Endothelial cell of umbilical vein (primary cell): ENCODE measurements at regions not wholly inside any gene's neighbourhood (a gene's known extent, or its start where the extent isn't known, plus 50 kb on each side); places are given as distances from the start of the nearest gene placed in this dataset.

Experiments
- BruUV-seq: library from RNA; stranded (reverse); fragments of 400-500 nt; replicated peaks from 2 replicates; lab custom pipeline; 2021; lab: Mats Ljungman, UMichigan
- CTCF ChIA-PET: fragments of 300-600, 350-600 bp; sonication (Branson Sonifier 250); formaldehyde crosslinking; loops from one replicate; lab custom pipeline; 2021; ENCODE audit warnings: antibody characterized with exemption, inconsistent platforms; lab: Charles Lee
- POLR2A ChIA-PET: fragments of 300-600, 350-600 bp; sonication (Branson Sonifier 250); formaldehyde crosslinking; loops from one replicate; lab custom pipeline; 2021; ENCODE audit warnings: antibody characterized with exemption, inconsistent platforms; lab: Charles Lee
- DNase-seq: peaks from one replicate; pipeline ENCODE4 v3.0.0-alpha.2; 2011; ENCODE audit warnings: low read depth, low spot score
- FAIRE-seq: peaks from 2 replicates; lab custom pipeline; 2011; peaks lifted over from hg19 to GRCh38; lab: Jason Lieb, UNC
- H2AFZ ChIP-seq: 2 replicates; pipeline ENCODE4 v1.6.0; 2012; ENCODE audit warnings: low read depth, low read length, control low read depth, inconsistent platforms
- H3K27ac ChIP-seq: 2 replicates; pipeline ENCODE4 v1.5.1; 2011; ENCODE audit warnings: low read depth, mild to moderate bottlenecking, control low read depth, low read length, moderate library complexity; ENCODE audit not compliant: insufficient read depth
- H3K27me3 ChIP-seq, 2 experiments: 2 replicates each; pipeline versions ENCODE4 v1.6.0 to v1.6.1; 2011; ENCODE audit warnings: low read length in 2 of 2, mixed read lengths in 1 of 2; ENCODE audit not compliant: control insufficient read depth in 2 of 2, insufficient read depth in 2 of 2
- H3K36me3 ChIP-seq, 2 experiments: 2 replicates in 1 of 2; 3 replicates in 1 of 2; pipeline ENCODE4 v1.5.1; 2011; ENCODE audit warnings: low read length in 2 of 2, mild to moderate bottlenecking in 1 of 2, moderate library complexity in 1 of 2; ENCODE audit not compliant: control insufficient read depth in 2 of 2, insufficient read depth in 2 of 2; ENCODE audit errors: extremely low read depth in 1 of 2
- H3K4me1 ChIP-seq: 3 replicates; pipeline ENCODE4 v1.5.1; 2011; ENCODE audit warnings: mild to moderate bottlenecking, low read length; ENCODE audit not compliant: control insufficient read depth, insufficient read depth; ENCODE audit errors: extremely low read depth
- H3K4me2 ChIP-seq: 2 replicates; pipeline ENCODE4 v1.6.1; 2011; ENCODE audit warnings: low read length, control low read depth, mixed read lengths; ENCODE audit not compliant: insufficient read depth
- H3K4me3 ChIP-seq, 3 experiments: fragments of 200-600 bp in 1 of 3; sonication (generic), shearing (Covaris generic) in 1 of 3; replicated peaks in 1 of 3; 2 replicates each; pipeline ENCODE4 v1.5.1; 2011 to 2016; ENCODE audit warnings: control low read depth in 3 of 3, low read length in 3 of 3, mild to moderate bottlenecking in 2 of 3, inconsistent platforms in 1 of 3, low read depth in 1 of 3, moderate library complexity in 1 of 3; ENCODE audit not compliant: insufficient read depth in 1 of 3
- H3K79me2 ChIP-seq: 2 replicates; pipeline ENCODE4 v1.6.0; 2012; ENCODE audit warnings: low read length, inconsistent platforms; ENCODE audit not compliant: control insufficient read depth, insufficient read depth
- H3K9ac ChIP-seq: replicated peaks from 2 replicates; pipeline ENCODE3; 2011; ENCODE audit warnings: low read length, control low read depth; ENCODE audit not compliant: insufficient read depth; ENCODE audit errors: extremely low read depth
- H3K9me1 ChIP-seq: replicated peaks from 3 replicates; pipeline ENCODE4 v1.6.0; 2011; ENCODE audit warnings: mild to moderate bottlenecking, low read length; ENCODE audit not compliant: control insufficient read depth, insufficient read depth; ENCODE audit errors: extremely low read depth
- H3K9me3 ChIP-seq: replicated peaks from 2 replicates; pipeline ENCODE4 v1.5.1; 2012; ENCODE audit warnings: low read length, inconsistent platforms; ENCODE audit not compliant: control insufficient read depth, insufficient read depth
- H4K20me1 ChIP-seq: replicated peaks from 2 replicates; pipeline ENCODE3; 2011; ENCODE audit warnings: mild to moderate bottlenecking, low read length; ENCODE audit not compliant: control insufficient read depth, insufficient read depth; ENCODE audit errors: extremely low read depth
- CTCF ChIP-seq, 2 donors: IDR thresholded peaks; 1 replicate in 1 of 2; 2 replicates in 1 of 2; pipeline ENCODE4 v1.5.1; 2011; ENCODE audit warnings: low read length in 2 of 2, mild to moderate bottlenecking in 2 of 2, moderate library complexity in 2 of 2, control low read depth in 1 of 2, inconsistent platforms in 1 of 2, low read depth in 1 of 2; ENCODE audit not compliant: insufficient read depth in 1 of 2; ENCODE audit errors: extremely low read depth in 1 of 2
- EZH2 ChIP-seq: IDR thresholded peaks from 2 replicates; pipeline ENCODE4 v1.6.1; 2012; ENCODE audit warnings: borderline replicate concordance, low read depth, mild to moderate bottlenecking, moderate library complexity, low read length, inconsistent platforms; ENCODE audit not compliant: severe bottlenecking
- FOS ChIP-seq: IDR thresholded peaks from 2 replicates; pipeline ENCODE4 v1.6.1; 2011; ENCODE audit warnings: mild to moderate bottlenecking, low read length, moderate library complexity, borderline replicate concordance; ENCODE audit not compliant: insufficient read depth
- GATA2 ChIP-seq: IDR thresholded peaks from 2 replicates; pipeline ENCODE4 v1.7.0; 2011; ENCODE audit warnings: low read depth, mild to moderate bottlenecking, moderate library complexity, mixed read lengths, low read length; ENCODE audit not compliant: insufficient read length, insufficient read depth
- JUN ChIP-seq: IDR thresholded peaks from 2 replicates; pipeline ENCODE4 v1.6.1; 2011; ENCODE audit warnings: borderline replicate concordance, low read depth; ENCODE audit not compliant: insufficient read length, insufficient read depth
- MAX ChIP-seq: IDR thresholded peaks from 2 replicates; pipeline ENCODE4 v1.6.1; 2011; ENCODE audit not compliant: insufficient read depth, insufficient read length
- MYC ChIP-seq: IDR thresholded peaks from one replicate; pipeline ENCODE4 v1.6.1; 2011; ENCODE audit warnings: mild to moderate bottlenecking, low read depth, low read length
- POLR2A ChIP-seq: IDR thresholded peaks from 2 replicates; pipeline ENCODE4 v1.6.1; 2012; ENCODE audit warnings: low read depth, mild to moderate bottlenecking, control low read depth, low read length
- POLR2AphosphoS5 ChIP-seq: IDR thresholded peaks from 2 replicates; pipeline ENCODE4 v1.6.1; 2012; ENCODE audit warnings: low read depth, mild to moderate bottlenecking, control low read depth, low read length, moderate library complexity; ENCODE audit not compliant: insufficient read depth
- dilution Hi-C: fragments of 300-500 bp; cut with MboI; formaldehyde crosslinking; loops from one replicate; pipeline ENCODE4 v1.15.0; 2019; ENCODE audit warnings: low sequenced_read_pairs; ENCODE audit not compliant: extremely low pct_ligation_motif_present
- intact Hi-C: fragments of 100-400 bp; cut with micrococcal nuclease; formaldehyde crosslinking; loops from one replicate; pipeline ENCODE4 v1.10.0; 2022

- no peaks in the 10 kb centered on the region for H3K27me3 ChIP-seq
- H4K20me1 ChIP-seq = no peaks in the 10 kb centered on the region
- H3K9ac ChIP-seq = no peak overlapping the region
- no peak overlapping the region for H3K4me3 ChIP-seq
- no peaks in the 10 kb centered on the region for H3K4me1 ChIP-seq
- TF ChIP-seq FOS (no peak), MYC (no peak), GATA2 (no peak), MAX (no peak), POLR2AphosphoS5 (no peak), JUN (no peak), POLR2A (no peak), CTCF (IDR thresholded peaks at IDR 0.05; ENCODE audit: extremely low read depth in 1 of 2, insufficient read depth in 1 of 2, low read depth in 1 of 2, low read length in 2 of 2) (no peak), EZH2 (no peak)
- H3K36me3 ChIP-seq = no peaks in the 10 kb centered on the region
- FAIRE-seq = no peak
- intact Hi-C loops (no loop called here), dilution Hi-C loops (no loop called here)
- H3K79me2 ChIP-seq = no peaks in the 10 kb centered on the region
- no peak for DNase-seq
- ChIA-PET POLR2A (no interaction called here), CTCF (no interaction called here)
- H3K9me1 ChIP-seq = no peaks in the 10 kb centered on the region
- BruUV-seq = no TSS peak
- H3K4me2 ChIP-seq = no peak overlapping the region
- no peak overlapping the region for H2AFZ ChIP-seq
- H3K27ac ChIP-seq = no peak overlapping the region
- no peaks in the 10 kb centered on the region for H3K9me3 ChIP-seq
These were observed 315.4 kb upstream of the MIR17HG start for GRCh38 chr13:91032104-91032503.
